Trophoblast cell (in vitro differentiated cells and primary cell): ENCODE measurements at regions not wholly inside any gene's neighbourhood (a gene's known extent, or its start where the extent isn't known, plus 50 kb on each side); places are given as distances from the start of the nearest gene placed in this dataset.

Source experiments
- DNase-seq, 2 donors: peaks; one replicate each; pipeline ENCODE4 v3.0.0-alpha.2; 2016
- H2AFZ ChIP-seq: 2 replicates; pipeline ENCODE4 v1.6.1; 2013; ENCODE audit warnings: low read length, moderate library complexity, mild to moderate bottlenecking; ENCODE audit not compliant: insufficient read depth, poor library complexity
- H2AK5ac ChIP-seq: 2 replicates; pipeline ENCODE4 v1.6.1; 2013; ENCODE audit warnings: mild to moderate bottlenecking, low read length
- H2BK120ac ChIP-seq: 2 replicates; pipeline ENCODE4 v1.6.1; 2013; ENCODE audit warnings: low read length, mild to moderate bottlenecking, moderate library complexity; ENCODE audit not compliant: insufficient read depth, poor library complexity
- H2BK12ac ChIP-seq: 2 replicates; pipeline ENCODE4 v1.6.1; 2013; ENCODE audit warnings: mild to moderate bottlenecking, low read length, moderate library complexity
- H2BK5ac ChIP-seq: 2 replicates; pipeline ENCODE4 v1.6.1; 2013; ENCODE audit warnings: low read length, low read depth, moderate library complexity, mild to moderate bottlenecking; ENCODE audit not compliant: poor library complexity
- H3K14ac ChIP-seq: 2 replicates; pipeline ENCODE4 v1.6.1; 2013; ENCODE audit warnings: mild to moderate bottlenecking, low read length
- H3K18ac ChIP-seq: 2 replicates; pipeline ENCODE4 v1.6.1; 2013; ENCODE audit warnings: mild to moderate bottlenecking, low read length
- H3K23ac ChIP-seq: 2 replicates; pipeline ENCODE4 v1.6.1; 2013; ENCODE audit warnings: low read length
- H3K27ac ChIP-seq: 2 replicates; pipeline ENCODE4 v1.5.1; 2013; ENCODE audit warnings: low read depth, mild to moderate bottlenecking, inconsistent platforms, low read length, moderate library complexity
- H3K27me3 ChIP-seq: 2 replicates; pipeline ENCODE4 v1.6.1; 2013; ENCODE audit warnings: inconsistent platforms, mild to moderate bottlenecking, low read length, moderate library complexity; ENCODE audit not compliant: insufficient read depth
- H3K36me3 ChIP-seq, 2 experiments: 1 replicate in 1 of 2; 2 replicates in 1 of 2; pipeline ENCODE4 v1.6.1; 2013; ENCODE audit warnings: low read length in 2 of 2, mild to moderate bottlenecking in 2 of 2, moderate library complexity in 1 of 2; ENCODE audit not compliant: insufficient read depth in 2 of 2, control insufficient read depth in 1 of 2
- H3K4ac ChIP-seq: 2 replicates; pipeline ENCODE4 v1.6.1; 2013; ENCODE audit warnings: low read depth, mild to moderate bottlenecking, low read length, moderate library complexity
- H3K4me1 ChIP-seq, 2 experiments: 1 replicate in 1 of 2; 2 replicates in 1 of 2; pipeline ENCODE4 v1.6.1; 2013; ENCODE audit warnings: low read length in 2 of 2, mild to moderate bottlenecking in 2 of 2, moderate library complexity in 1 of 2; ENCODE audit not compliant: insufficient read depth in 2 of 2, control insufficient read depth in 1 of 2
- H3K4me2 ChIP-seq: 2 replicates; pipeline ENCODE4 v1.6.1; 2013; ENCODE audit warnings: inconsistent platforms, mild to moderate bottlenecking, low read length, moderate library complexity
- H3K4me3 ChIP-seq: 2 replicates; pipeline ENCODE4 v1.5.1; 2013; ENCODE audit warnings: mild to moderate bottlenecking, low read depth, low read length, inconsistent platforms
- H3K79me1 ChIP-seq: one replicate; pipeline ENCODE4 v1.6.1; 2013; ENCODE audit warnings: low read length
- H3K79me2 ChIP-seq: 2 replicates; pipeline ENCODE4 v1.6.1; 2013; ENCODE audit warnings: low read length, mild to moderate bottlenecking; ENCODE audit not compliant: control insufficient read depth, insufficient read depth, poor library complexity
- H3K9ac ChIP-seq: 2 replicates; pipeline ENCODE4 v1.6.1; 2013; ENCODE audit warnings: mild to moderate bottlenecking, low read length
- H3K9me3 ChIP-seq: 2 replicates; pipeline ENCODE4 v1.6.1; 2013; ENCODE audit warnings: low read depth, mild to moderate bottlenecking, control low read depth, inconsistent platforms, low read length; ENCODE audit not compliant: insufficient read depth
- H4K12ac ChIP-seq: 2 replicates; pipeline ENCODE4 v1.6.1; 2013; ENCODE audit warnings: low read depth, mild to moderate bottlenecking, low read length, moderate library complexity
- H4K8ac ChIP-seq: 2 replicates; pipeline ENCODE4 v1.6.1; 2013; ENCODE audit warnings: low read depth, mild to moderate bottlenecking, low read length, moderate library complexity
- H4K91ac ChIP-seq: one replicate; pipeline ENCODE4 v1.6.1; 2013; ENCODE audit warnings: low read depth, mild to moderate bottlenecking, low read length, moderate library complexity
- WGBS: extraction: QIAGEN DNeasy Blood & Tissue Kit; methylation state at CpG from one replicate; pipeline ENCODE4 v1.1.7; 2013; ENCODE audit warnings: missing lambda C conversion rate; ENCODE audit not compliant: insufficient read length, insufficient coverage; ENCODE audit errors: extremely low coverage; 5-methylcytosine and 5-hydroxymethylcytosine counted together

DNA sequence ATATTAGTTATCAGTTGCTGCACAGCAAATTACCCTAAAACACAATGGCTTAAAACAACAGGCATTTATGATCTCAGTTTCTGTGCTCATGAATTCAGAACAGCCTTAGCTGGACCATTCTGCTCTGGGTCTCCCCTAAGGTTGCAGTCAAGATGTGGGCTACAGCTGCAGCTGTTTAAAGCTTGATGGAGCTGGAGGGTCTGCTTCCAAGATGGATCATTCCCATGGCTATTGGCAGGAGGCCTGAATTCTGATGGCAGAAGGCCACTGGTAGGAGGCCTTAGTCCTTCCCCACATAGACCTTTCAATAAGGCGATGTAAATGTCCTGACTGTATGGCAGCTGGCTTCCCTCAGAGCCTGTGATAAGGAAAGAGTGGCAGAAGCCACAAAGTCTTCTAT, 118.6 kb upstream of the SERPINE2 start:
- Histone ChIP-seq H3K79me2 (no peaks in the 10 kb centered on the region), H3K18ac (no peak overlapping the region), H3K14ac (no peak overlapping the region), H2AFZ (no peak overlapping the region), H3K23ac (no peak overlapping the region), H3K36me3 (no peaks in the 10 kb centered on the region), H3K27ac (no peak overlapping the region), H3K27me3 (no peaks in the 10 kb centered on the region), H2BK12ac (no peak overlapping the region), H3K4me1 (peaks cover 0 to 2% of the 10 kb centered on the region in 2 experiments), H3K4ac (no peak overlapping the region), H3K4me2 (no peak overlapping the region), H3K79me1 (peaks cover 3% of the 10 kb centered on the region), H3K9ac (no peak overlapping the region), H2BK120ac (no peak overlapping the region), H3K4me3 (no peak overlapping the region), H4K8ac (no peak overlapping the region), H2BK5ac (no peak overlapping the region), H4K12ac (no peak overlapping the region), H2AK5ac (no peak overlapping the region), H4K91ac (no peak overlapping the region), H3K9me3 (no peaks in the 10 kb centered on the region)
- no peak for DNase-seq
- no CpG with 5 or more reads among the region's 1 CpG for WGBS

DNA sequence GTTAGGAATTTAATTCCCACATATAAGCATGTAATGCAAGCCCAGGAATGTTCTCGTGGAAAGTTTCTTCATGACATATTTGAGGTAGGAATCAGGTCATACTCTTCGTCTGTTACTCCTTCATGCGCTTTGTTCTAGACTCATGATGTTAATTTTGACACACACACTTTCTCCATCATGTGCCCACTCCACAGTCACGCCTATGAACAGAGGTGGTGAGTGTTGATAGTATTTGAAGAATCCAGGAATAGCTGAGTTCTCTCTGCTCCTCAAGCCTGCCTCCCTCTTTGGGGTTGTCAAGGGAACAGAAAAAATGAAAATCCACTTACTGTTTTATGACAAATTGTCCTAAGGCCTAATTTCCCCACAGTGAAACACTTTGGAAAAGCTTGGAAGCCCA, 117.3 kb upstream of the SERPINE2 start:
- Histone ChIP-seq H3K27ac (no peak overlapping the region), H2AK5ac (no peak overlapping the region), H3K79me1 (peaks cover 3% of the 10 kb centered on the region), H3K4me3 (no peak overlapping the region), H3K4me2 (no peak overlapping the region), H3K4me1 (peaks cover 0 to 2% of the 10 kb centered on the region in 2 experiments), H3K9ac (no peak overlapping the region), H4K91ac (peak overlapping the region; percentile 13), H3K36me3 (no peaks in the 10 kb centered on the region), H3K18ac (no peak overlapping the region), H3K27me3 (no peaks in the 10 kb centered on the region), H2BK5ac (peak overlapping the region; percentile 53), H2AFZ (no peak overlapping the region), H4K8ac (no peak overlapping the region), H2BK12ac (peak overlapping the region; percentile 42), H2BK120ac (no peak overlapping the region), H3K4ac (no peak overlapping the region), H3K9me3 (peaks cover 2% of the 10 kb centered on the region), H3K14ac (peak overlapping the region; percentile 28), H4K12ac (no peak overlapping the region), H3K23ac (no peak overlapping the region), H3K79me2 (no peaks in the 10 kb centered on the region)
- WGBS = no CpG with 5 or more reads among the region's 4 CpGs
- DNase-seq = peak in 1 of 2 donors; percentile 12

DNA sequence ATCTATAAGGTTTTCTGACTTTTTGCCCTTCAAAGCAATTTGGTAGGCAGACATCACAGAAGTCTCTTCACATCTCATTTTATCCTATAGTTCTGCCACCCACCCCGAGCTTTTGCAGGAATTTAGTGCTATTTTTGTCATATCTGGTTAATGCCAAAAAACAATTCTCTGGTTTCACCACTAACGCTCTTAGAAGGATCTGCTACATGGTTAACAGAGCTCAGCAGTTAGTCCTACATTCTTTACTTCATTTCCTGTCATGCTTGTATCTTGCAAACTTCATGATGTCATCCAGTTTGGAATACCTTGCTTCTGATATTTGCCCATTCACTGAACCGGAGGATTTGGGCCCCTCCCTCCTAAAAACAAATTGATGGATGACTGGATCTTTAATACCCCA, 116.8 kb upstream of the SERPINE2 start:
- H3K4me1 ChIP-seq = peaks cover 0 to 2% of the 10 kb centered on the region in 2 experiments
- no peak overlapping the region for H2AFZ ChIP-seq
- no peak overlapping the region for H3K14ac ChIP-seq
- H4K91ac ChIP-seq = no peak overlapping the region
- peaks cover 2% of the 10 kb centered on the region for H3K9me3 ChIP-seq
- no peak overlapping the region for H4K12ac ChIP-seq
- no peak overlapping the region for H3K27ac ChIP-seq
- H4K8ac ChIP-seq = no peak overlapping the region
- H3K79me2 ChIP-seq = no peaks in the 10 kb centered on the region
- no peak overlapping the region for H2BK5ac ChIP-seq
- no peak overlapping the region for H2BK12ac ChIP-seq
- H2BK120ac ChIP-seq = no peak overlapping the region
- WGBS = no CpG with 5 or more reads among the region's 3 CpGs
- H3K23ac ChIP-seq = no peak overlapping the region
- peak in 1 of 2 donors; percentile 67 for DNase-seq
- H3K18ac ChIP-seq = no peak overlapping the region
- no peak overlapping the region for H3K4me3 ChIP-seq
- H3K36me3 ChIP-seq = no peaks in the 10 kb centered on the region
- peaks cover 3% of the 10 kb centered on the region for H3K79me1 ChIP-seq
- no peaks in the 10 kb centered on the region for H3K27me3 ChIP-seq
- H3K4me2 ChIP-seq = no peak overlapping the region
- H2AK5ac ChIP-seq = no peak overlapping the region
- H3K9ac ChIP-seq = no peak overlapping the region
- no peak overlapping the region for H3K4ac ChIP-seq

DNA sequence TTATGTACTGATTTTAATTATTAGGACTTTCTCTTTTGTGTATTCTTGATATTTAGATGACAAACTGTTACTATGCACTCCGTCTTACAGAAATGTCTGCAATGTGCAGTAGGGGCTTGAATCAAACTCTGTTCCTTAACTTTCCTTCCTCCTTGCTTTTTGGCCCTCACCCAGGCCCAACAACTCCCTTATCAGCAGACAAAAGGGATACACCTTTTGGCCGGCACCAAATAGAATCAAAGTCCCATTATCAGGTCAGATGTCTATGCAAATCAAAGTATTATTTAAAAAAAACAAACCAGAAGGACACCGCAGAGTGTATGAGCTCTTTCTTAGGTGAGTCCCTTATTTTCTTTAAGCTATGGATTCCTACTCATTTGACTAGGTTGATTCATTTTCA, 116.3 kb upstream of the SERPINE2 start:
- no peak for DNase-seq
- Histone ChIP-seq H3K9ac (no peak overlapping the region), H3K79me2 (no peaks in the 10 kb centered on the region), H4K12ac (no peak overlapping the region), H2AK5ac (no peak overlapping the region), H4K91ac (no peak overlapping the region), H2BK120ac (peak overlapping the region; percentile 63), H3K4ac (no peak overlapping the region), H3K14ac (no peak overlapping the region), H2BK5ac (peak overlapping the region; percentile 51), H4K8ac (no peak overlapping the region), H3K23ac (no peak overlapping the region), H3K27ac (no peak overlapping the region), H3K4me3 (no peak overlapping the region), H3K18ac (no peak overlapping the region), H3K36me3 (no peaks in the 10 kb centered on the region), H3K4me1 (peaks cover 0 to 2% of the 10 kb centered on the region in 2 experiments), H3K27me3 (no peaks in the 10 kb centered on the region), H3K9me3 (peaks cover 2% of the 10 kb centered on the region), H2AFZ (no peak overlapping the region), H2BK12ac (peak overlapping the region; percentile 71), H3K79me1 (peaks cover 3% of the 10 kb centered on the region), H3K4me2 (no peak overlapping the region)
- no CpG with 5 or more reads among the region's 3 CpGs for WGBS
